Stimulated activated CD8-positive, alpha-beta memory T cell treated with anti-CD3 and anti-CD28 coated beads, Interleukin-7, amount 100 ng/mL, for 24 hours (primary cell): ENCODE measurements at regions not wholly inside any gene's neighbourhood (a gene's known extent, or its start where the extent isn't known, plus 50 kb on each side); places are given as distances from the start of the nearest gene placed in this dataset.
"Not testable (repeated sequence)": the region's sequence is repeated elsewhere in the genome, so short reads cannot be mapped to it uniquely, and the experiment has no call there.

Source experiments
- DNase-seq: peaks from one replicate; pipeline ENCODE4 v3.0.0-alpha.2; 2020; ENCODE audit warnings: low read depth

GRCh38 chr9:79395755-79396154 is 176.0 kb upstream of the TLE4 start:
- DNase-seq: no peak

- DNase-seq: no peak
Observed at GRCh38 chr9:79396168-79396567, 175.6 kb upstream of the TLE4 start.

- no peak for DNase-seq
Observed at GRCh38 chr9:79403495-79403894, 168.3 kb upstream of the TLE4 start.

DNA sequence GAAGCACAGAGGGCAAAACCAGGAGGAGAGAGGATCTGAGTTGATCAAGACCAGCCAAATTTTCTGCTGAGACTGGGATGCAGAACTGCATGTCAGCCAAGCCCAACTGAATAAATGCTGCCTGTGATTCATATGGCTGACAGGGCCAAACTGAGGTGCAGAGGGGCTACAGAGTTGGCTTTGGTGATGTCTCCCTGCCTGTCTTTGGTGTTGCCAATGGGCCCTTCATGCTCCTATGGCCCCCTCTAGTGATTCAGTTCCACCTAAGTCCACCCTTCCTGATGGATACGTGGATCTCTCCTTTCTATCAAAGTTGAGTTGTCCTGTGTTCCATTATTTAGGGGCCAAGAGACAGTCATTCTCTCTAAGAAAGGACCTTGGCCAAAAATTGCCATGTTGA is 163.6 kb upstream of the TLE4 start:
- no peak for DNase-seq

- no peak for DNase-seq
Observed at GRCh38 chr9:79408617-79409016, 163.1 kb upstream of the TLE4 start.

DNA sequence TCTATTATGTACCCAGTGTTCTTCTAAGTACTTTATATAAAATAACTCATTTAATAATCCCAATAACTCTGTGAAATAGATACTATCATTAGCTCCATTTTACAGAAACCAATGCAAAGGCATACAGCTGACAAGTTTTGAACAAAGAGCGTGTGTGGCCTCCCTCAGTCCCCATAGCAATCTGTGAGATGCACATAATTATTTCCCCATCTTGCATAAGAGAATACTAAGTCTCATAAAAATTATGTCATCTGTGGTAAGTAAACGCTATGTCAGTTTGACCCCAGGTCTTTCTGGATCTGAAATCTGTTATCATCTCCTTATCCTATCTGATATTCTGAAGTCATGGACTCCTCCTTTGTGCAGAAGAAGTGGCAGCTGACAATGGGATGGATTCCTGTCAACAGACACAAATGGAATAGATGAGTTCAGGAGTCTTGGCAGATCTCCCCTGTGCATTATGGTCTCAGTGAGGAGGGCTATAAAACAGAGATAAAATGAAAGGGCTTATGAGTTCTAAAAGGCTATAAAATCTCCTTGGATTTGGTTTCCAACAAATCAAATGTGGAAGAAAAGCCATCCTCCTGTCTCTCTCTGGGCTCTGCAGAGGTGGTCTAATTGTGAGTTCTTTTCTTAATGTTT is 162.5 kb upstream of the TLE4 start:
- no peak for DNase-seq

DNA sequence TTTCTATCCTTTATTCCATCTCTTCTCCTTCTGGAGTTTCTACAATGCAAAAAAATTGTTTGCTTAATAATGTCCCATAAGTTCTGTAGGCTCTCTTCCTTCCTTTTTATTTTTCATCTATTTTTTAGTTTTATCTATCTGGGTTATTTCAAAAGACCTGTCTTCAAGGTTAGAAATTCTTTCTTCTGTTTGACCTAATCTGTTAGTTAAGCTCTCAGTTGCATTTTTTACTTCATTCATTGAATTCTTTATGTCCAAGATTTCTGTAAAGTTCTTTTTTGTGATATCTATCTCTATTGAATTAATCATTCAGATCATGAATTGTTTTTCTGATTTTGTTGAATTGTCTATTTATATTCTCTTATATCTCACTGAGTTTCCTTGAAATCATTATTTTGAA is 145.9 kb upstream of the TLE4 start:
- no peak for DNase-seq

DNA sequence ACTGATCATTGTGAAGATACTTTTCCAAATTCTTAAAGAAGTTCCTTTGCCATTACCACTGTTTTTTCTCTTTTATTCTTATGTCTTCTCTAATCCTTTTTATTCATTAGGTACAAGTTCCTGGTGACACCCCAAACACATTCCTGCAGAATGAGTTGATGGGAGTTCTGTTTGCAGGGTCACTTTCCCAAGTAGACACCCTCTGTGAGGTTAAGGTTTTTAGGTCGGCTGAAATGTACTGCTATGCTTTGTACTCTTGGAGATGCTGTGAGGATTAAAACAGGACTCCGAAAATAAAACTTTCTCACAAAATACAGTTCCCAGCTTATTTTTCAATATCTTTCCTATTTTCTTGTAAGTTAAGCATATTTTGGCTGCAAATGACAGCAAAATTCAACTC is 143.3 kb upstream of the TLE4 start:
- no peak for DNase-seq

- no peak for DNase-seq
Observed at GRCh38 chr9:79430619-79431018, 141.1 kb upstream of the TLE4 start.

GRCh38 chr9:79431019-79431679 is 140.6 kb upstream of the TLE4 start:
- DNase-seq: no peak

DNA sequence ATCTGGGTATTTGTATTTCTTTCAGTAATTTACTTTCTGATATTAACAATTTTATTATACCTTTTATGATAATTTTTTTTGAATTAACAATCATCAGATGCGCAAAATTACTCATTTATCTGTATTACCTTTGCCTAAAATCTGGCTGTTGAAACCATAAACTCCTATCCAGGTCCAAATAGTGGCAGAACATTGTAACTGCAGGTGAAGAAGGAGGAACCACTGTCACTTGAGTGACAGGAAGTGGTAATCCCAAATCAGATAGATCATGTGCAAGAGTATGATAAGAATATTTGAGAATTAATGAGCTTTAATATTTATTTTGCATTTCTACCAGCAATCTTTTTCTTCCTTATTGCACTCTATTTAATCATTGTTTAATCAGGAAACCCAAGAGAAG is 139.3 kb upstream of the TLE4 start:
- DNase-seq: no peak

- no peak for DNase-seq
Observed at GRCh38 chr9:79433703-79434102, 138.1 kb upstream of the TLE4 start.

DNA sequence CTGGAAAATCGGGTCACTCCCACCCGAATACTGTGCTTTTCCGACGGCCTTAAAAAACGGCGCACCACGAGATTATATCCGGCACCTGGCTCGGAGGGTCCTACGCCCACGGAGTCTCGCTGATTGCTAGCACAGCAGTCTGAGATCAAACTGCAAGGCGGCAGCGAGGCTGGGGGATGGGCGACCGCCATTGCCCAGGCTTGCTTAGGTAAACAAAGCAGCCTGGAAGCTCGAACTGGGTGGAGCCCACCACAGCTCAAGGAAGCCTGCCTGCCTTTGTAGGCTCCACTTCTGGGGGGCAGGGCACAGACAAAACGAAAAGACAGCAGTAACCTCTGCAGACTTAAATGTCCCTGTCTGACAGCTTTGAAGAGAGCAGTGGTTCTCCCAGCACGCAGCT is 132.5 kb upstream of the TLE4 start:
- not testable (repeated sequence) for DNase-seq

DNA sequence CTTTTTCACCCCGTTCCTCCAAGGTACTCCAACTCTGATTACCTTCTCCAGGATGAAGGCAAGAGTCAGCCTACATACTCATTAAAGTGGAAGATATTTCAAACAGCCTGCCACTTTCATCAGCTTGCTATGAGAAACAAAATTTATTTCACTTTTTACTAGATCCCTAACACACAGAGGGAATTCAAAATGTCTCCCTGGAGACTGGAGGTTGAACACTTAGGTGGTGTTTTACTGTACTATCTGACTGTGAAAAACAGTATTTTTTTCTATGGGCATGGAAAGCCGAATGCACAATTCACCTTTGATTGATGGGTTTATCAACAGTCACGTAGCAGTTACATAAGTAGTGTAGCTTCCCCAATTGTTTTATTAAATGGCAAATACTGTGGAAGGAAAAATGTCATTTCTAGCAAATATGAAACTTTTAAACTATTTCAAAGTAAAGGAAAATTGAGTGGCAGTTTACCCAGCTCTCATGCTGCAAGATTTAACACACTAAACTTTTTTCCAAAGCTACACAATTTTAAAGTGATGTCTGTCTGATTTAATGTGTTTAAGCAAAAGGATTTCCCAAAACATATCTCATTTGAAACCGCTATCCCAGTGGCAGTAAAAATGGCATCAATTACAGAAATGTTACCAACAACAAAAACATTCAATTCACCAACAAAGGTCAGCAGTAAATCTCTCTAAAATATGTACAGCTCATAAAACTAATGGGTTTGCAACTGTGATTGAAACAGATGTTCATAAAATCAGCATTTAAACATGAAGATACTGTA is 125.0 kb upstream of the TLE4 start:
- DNase-seq: no peak

- no peak for DNase-seq
Observed at GRCh38 chr9:79447308-79447605, 124.5 kb upstream of the TLE4 start.

DNA sequence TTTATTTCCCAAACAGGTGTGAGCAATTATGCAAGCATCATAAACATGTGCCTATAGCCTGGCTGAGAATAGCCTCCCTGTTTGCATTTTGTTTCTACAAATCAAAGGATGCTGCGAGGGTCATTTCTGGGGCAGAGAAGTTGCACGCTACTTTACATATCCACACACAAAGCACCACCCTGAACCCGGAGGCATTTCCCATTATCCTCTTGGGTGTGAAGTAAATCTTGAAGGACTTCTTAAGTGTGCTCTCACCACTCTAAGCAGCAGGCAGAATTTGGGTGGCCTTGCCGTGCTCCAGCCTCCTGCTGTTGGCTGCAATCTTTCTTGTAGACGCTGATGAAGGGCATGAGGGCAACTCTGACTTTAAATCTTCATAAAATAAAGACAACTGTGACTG is 124.0 kb upstream of the TLE4 start:
- no peak for DNase-seq

DNA sequence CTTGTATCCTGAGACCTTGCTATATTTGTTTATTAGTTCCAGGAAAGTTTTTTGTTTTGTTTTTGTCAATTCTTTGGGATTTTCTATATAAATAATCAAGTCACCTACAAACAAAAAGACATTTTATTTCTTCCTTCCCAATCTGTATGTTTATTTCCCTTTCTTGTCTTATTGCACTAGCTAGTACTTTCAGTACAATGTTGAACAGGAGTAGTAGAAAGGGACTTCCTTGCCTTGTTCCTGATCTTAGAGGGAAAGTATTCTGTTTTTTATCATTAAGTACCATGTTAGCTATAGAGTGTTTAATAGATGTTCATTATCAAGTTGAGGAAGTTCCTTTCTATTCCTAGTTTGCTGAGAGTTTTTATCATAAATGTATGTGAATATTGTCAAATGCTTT is 119.5 kb upstream of the TLE4 start:
- DNase-seq: no peak

GRCh38 chr9:79461712-79462111 is 110.1 kb upstream of the TLE4 start:
- DNase-seq: no peak

- DNase-seq: no peak
Observed at GRCh38 chr9:79465156-79465555, 106.6 kb upstream of the TLE4 start.

- no peak for DNase-seq
Observed at GRCh38 chr9:79469164-79469563, 102.6 kb upstream of the TLE4 start.

DNA sequence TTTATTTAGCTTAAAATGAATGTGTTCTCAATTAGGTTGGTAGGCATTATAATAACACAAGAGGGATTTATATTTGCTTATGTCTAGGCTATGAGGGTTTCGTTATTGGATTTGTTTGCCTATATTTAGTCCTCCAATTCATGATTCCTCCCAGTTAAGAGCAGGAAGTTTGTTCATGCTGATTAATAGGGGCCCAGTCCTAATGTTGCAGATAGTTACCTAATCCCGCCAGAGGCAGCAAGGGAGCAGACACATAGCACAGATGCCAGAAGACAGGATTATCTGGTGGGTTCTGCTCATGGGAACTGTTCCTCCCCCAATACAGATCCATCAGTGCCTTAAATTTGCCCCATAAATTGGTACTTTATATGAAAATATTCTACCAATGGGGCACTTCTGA is 100.8 kb upstream of the TLE4 start:
- DNase-seq: no peak

GRCh38 chr9:79471580-79472543 is 99.9 kb upstream of the TLE4 start:
- DNase-seq: no peak
